NCI-H526 (cell line): ENCODE measurements at regions not wholly inside any gene's neighbourhood (a gene's known extent, or its start where the extent isn't known, plus 50 kb on each side); places are given as distances from the start of the nearest gene placed in this dataset.
"Not testable (repeated sequence)": the region's sequence is repeated elsewhere in the genome, so short reads cannot be mapped to it uniquely, and the experiment has no call there.

Source experiments
- DNase-seq, 2 experiments: peaks; one replicate each; lab custom pipeline; 2025; lab: John Stamatoyannopoulos, UW

DNA sequence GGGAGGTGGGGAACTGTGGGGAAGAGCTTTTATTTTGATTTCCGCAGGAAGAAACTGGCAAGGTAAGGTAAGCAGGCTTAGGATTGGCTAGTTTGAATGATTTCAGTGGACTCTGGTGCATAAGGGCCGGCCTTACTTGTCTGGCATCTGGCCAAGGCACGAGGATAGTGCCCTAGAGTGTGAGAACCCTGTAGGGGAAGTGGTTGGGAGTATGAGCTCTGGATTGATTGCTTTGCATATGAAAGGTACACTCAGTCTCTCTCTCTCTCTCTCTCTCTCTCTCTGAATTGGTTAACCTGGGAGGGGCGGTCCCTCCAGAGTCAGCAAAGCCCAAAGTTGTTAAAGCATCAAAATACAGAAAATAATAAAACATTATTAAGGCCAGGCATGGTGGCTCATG is 463.0 kb downstream of the SIPA1L2 start:
- peak in 1 of 2 experiments; percentile 10 for DNase-seq

DNA sequence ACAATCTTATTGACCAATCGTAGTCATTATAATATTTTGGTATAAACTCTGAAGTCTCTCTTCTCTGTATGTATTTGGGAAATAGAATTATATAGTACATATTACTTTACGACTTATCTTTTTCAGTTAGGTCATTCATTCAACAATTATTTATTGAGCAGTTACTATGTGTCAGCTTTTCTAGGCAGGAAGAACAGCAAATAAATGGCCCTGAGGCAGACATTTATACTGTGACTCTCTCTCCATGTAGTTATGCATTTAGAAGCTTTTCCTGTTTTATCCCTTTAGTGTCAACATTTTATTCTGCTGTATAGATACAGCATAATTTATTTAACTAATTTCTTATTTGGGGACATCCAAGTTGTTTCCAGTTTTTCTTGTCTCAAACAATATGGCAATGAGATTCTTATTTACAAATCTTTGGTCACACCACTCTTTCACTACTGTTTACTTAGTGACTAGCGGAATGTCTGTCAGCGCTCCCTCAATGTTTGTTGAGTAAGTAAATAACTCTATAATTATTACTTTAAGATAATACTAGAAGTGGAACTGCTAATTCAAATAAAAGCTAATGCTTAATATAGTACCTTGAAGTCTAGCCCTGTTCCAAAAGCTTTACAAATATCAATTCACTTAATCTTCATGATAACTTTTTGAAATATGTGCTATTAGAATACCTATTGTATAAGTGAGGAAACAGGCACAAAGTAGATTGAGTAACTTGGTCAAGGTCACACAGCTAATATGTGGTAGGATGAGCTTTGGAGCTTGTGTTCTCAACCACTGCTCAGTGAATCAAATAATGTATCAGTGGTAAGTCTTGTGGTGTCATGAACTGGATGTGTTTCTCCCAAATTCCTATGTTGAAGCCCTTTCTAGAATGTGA is 465.6 kb downstream of the SIPA1L2 start:
- no peak for DNase-seq

DNA sequence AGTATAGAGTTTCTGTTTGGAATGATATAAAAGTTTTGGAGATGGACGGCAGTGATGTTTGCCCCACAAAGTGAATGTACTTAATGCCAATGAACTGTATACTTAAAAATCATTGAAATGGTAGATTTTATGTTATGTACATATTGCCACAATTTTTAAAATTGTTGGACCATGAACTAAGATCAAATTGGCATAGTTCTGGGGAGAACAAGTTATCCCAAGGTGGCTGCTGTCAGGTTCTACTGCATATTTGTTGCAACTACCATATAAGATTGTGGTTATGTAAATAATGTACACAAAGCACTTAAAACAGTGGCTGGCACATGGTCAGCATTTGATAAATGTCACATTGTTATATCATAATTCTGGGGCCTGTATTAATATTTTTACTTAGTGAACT is 466.4 kb downstream of the SIPA1L2 start:
- no peak for DNase-seq

DNA sequence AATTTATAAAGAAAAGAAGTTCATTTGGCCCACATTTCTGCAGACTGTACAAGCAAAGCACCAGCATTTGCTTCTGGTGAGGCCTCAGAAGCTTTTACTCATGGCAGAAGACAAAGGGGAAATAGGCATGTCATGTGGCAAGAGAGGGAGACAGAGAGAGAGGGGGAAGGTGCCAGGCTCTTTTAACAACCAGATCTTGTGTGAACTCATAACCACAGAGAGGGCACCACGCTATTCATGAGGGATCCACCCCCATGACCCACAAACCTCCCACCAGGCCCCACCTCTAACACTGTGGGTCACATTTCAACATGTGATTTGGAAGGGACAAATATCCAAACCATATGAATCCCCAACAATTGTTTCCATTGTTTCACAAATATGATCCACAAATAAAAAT is 467.9 kb downstream of the SIPA1L2 start:
- DNase-seq = no peak

DNA sequence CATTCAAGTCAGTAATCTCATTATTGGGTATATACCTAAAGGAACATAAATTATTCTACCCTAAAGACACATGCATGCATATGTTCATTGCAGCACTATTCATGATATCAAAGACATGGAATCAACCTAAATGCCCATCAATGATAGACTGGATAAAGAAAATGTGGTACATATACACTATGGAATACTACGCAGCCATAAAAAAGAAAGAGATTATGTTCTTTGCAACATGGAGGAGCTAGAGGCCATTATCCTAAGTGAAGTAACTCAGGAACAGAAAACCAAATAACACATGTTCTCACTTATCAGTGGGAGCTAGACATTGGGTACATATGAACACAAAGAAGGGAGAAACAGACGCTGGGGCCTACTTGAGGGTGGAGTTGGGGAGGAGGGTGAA is 471.4 kb downstream of the SIPA1L2 start:
- not testable (repeated sequence) for DNase-seq

DNA sequence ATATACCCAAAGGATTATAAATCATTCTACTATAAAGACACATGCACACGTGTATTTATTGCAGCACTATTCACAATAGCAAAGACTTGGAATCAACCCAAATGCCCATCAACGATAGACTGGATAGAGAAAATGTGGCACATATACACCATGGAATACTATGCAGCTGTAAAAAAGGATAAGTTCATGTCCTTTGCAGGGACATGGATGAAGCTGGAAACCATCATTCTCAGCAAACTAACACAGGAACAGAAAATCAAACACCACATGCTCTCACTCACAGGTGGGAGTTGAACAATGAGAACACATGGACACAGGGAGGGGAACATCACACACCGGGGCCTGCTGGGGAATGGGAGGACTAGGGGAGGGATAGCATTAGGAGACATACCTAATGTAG is 473.9 kb downstream of the SIPA1L2 start:
- DNase-seq = not testable (repeated sequence)

DNA sequence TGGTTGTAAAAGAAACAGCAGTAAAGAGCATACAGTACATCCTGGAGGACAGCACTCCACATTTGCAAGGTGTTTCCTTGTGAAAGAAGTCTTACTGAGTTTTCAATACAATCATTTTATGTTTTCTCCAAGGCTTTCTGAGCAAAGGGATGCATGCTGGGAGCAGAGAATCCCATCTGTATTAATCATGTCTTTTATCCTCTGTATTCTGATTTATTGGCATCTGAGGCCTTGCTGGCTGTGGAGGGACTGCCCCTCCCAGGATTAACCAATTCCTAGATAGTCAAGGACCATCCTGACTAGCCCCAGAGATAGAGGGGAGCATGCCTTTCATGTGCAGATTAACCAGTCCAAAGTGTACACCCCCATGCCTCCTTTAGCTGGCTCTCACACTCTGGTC is 476.3 kb downstream of the SIPA1L2 start:
- DNase-seq = no peak

DNA sequence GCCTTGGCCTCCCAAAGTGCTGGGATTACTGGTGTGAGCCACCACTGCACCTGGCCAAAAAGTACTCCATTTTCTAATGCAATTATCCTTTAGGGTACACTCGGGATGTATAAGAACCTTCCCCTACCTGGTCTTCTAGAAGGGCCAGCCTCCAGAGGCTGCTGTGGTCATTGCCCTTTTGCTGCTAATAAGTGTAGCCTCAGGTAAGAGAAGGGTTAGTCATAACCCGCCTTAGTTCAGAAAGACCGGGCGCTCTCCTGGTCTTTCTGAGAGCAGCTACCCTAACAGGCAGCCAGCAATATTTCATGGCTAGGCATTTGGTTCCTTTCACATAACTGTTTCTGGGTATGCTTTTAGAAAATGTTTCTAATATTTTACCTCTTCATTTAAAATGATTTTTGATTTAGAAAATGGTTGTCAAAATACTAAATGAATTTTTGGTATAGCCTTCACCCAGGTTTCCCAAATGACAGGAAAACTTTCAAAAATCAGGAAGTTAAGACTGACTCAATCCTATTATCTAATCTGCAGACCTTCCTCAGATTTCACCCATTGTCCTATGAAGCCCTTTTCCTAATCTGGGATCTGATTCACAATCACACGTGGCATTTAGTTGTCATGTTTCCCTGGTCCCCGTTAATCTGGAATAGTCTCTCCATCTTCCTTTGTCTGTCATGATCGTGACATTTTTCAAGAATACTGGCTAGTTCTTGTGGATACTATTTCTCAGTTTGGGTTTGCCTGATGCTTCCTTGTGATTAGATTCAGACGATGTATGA is 479.0 kb downstream of the SIPA1L2 start:
- DNase-seq = no peak

DNA sequence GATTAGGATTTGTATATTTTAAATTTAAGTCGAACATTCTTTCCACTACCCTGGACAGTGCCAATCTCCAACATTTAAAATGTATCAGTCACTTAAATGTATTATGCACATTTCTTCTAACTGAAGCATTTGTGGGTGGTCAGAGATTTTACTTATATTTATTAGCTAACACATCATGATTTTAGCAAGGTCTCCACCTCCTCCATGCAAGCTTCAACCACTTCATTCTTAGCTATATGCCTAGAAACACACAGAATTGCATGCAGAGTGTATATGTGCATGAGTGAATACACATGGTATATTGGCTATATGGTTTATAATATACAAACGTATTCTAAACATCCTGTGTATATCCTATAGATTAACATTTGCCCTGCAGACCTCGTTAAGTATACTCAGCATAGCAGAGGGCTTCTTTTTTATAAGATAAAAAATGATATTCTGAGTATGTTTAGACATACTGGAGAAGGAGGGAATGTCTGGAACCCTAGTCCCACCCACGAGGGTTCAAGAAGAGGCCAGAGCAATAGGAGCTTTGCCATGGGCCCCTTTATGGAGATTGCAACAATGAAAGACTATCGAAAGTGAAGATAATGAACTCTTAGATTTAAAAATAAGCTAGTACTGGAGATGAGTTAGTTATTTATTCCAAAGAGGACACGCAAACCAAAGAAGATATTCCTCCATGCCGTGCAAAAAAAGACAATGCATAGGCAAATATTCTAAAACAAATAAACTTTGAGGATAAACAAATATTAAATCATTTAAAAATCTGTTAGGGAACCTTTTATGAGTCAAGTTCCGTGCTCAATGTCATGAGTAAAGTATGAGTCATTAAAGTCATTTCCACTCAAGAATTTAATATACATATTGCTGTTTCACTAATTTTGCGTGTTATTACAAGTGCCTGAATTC is 480.4 kb downstream of the SIPA1L2 start:
- no peak for DNase-seq

DNA sequence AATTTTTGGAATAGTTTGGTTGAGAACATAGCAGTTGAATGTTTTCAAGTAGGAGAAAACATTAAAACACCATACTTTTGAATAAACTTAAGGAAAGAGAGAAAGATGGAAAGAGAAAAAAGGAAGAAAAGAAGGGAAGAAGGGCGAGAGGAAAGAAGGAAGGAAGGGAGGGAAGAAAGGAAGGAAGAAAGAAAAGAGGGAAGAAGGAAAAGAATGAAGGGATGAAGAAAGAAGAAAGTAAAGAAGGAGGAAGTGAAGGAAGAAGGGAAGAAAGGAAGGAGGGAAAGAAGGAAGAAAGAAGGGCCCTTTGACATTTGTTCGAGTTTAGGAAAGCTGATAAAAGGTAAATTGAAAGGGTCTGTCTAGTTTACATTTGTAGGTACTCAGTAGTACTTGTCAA is 482.7 kb downstream of the SIPA1L2 start:
- DNase-seq = no peak

DNA sequence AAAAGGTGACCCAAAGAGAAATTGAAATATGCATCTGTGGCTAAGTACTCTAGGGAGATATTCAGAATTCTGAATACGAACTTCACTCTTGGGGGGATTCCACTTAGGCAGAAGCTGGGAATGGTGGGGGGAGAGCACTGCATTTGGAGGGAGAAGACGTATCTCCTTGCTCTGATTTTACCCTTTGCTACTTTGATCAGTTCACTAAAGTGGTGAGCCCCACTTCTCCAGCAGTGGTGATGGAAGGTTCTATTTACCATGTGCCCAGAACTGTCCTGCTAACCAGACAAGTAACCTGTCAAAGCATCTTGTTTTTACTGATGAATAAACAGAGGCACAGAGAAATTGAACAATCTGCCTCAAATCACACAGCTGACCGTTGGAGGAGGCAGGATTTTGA is 483.4 kb downstream of the SIPA1L2 start:
- DNase-seq = no peak

DNA sequence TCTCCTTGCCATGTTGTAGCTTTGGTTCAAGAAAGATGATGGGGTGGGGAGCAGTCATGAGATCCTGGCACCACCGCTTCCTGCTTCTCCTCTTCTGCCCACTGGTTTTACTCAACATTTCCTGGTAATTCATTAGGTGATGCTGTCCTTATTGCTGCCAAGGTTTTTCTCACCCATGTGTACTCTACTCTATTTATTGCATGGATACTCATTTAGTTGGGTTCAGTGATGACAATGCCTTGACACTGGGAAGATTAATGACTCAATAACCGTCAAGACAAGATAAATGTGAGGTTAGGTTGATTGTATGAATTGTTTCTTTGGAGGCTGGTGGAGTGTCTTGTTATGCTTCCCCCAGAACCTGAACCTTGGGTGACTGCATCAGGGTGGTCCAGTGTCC is 484.2 kb downstream of the SIPA1L2 start:
- no peak for DNase-seq

DNA sequence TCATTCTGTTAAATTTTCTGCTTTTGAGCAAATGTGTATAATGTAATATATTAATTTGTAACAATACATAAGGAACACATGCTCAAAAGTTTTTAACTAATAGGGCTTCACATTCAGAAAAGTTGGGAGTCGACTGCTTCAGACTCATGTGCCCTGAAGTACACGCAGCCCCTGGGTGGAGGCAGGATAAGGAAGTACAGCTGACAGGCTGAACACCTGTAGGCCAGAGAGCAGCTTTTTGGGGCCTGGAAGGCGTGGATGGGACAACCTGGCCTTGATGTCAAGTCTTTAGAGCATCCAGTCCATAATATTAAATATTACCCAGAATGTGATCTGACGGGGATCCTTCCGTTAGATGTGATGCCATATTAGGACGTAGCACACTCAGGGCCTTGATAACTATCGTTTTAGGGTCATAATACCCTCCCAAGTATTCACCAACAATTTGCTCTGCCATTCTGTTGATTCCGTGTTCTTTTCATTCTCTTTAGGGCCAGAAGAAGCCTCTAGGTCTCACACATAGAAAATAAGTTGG is 485.2 kb downstream of the SIPA1L2 start:
- no peak for DNase-seq

DNA sequence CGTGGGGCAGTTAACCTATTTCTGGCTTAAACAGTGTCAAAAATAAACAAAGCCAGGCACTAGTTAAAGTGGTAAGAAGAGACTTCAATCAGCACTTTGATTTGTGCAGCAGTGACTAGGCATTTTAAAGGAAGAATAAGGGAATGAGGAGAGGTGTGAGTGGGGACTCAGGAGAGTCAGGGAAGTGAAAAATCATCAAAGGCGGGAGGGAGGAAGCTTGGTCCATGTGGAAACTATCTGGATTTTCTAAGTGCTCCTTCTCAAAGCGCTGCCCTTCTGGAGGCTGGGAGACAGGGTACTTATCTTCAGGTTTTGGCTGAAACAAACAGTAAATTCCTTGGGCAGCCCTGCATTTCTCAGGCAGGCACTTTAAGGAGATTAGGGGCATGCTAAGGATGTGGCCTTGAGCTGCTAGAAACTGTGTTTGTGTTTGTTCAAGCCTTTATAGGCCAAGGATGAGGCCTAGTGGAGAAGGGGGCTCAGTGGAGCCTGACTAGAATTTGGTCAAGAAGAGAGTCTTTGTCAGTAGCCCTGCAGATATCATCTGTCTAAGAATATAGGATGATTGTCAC is 486.5 kb downstream of the SIPA1L2 start:
- DNase-seq = no peak

DNA sequence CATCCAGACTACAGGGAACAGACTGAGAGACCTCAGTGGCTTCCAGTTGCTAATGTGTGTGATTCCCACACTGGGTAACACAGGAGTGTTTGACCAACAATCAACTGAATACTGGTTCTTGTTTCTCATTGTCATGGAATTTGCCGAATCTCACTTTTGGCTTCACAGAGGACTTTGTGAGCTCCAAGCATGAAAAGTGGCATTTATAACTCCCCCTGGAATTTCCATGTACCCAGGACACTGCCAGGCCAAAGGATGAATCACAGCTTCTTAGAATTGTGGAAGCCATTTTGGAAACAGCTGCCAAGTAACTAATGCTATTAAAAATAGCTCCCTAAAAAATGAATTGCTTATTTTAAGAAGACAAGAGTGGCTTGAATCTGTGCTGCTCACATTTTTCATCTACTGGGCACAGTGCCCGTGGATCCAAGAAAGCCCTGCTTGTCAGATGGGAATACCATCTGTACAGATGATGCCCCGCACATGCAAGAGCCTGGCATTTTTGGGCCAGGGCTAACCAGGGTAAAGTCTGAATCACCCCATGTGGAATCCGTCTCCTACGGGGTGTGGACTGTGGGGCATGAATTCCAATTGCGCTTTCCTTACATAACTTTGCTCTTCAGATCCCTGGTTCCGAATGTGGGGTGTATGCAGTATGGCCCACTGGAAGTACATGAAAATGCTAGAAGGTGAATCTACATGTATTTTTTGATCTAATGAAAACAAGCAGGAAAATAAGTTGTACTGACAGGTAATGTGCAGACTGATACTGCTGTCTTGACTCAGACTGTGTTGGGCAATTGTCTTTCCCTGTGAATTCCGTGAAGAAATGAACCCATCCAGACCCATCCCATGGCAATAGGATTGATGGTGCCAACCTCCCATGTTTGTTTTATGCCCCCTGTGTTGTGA is 487.3 kb downstream of the SIPA1L2 start:
- no peak for DNase-seq

DNA sequence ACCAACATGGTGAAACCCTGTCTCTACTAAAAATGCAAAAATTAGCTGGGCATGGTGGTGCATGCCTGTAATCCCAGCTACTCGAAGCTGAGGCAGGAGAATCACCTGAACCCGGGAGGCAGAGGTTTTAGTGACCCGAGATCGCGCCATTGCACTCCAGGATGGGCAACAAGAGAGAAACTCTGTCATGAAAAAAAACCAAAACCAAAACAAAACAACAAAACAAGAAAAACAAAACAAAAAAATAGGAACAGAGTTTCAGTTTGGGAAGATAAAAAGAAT is 488.8 kb downstream of the SIPA1L2 start:
- DNase-seq = not testable (repeated sequence)

DNA sequence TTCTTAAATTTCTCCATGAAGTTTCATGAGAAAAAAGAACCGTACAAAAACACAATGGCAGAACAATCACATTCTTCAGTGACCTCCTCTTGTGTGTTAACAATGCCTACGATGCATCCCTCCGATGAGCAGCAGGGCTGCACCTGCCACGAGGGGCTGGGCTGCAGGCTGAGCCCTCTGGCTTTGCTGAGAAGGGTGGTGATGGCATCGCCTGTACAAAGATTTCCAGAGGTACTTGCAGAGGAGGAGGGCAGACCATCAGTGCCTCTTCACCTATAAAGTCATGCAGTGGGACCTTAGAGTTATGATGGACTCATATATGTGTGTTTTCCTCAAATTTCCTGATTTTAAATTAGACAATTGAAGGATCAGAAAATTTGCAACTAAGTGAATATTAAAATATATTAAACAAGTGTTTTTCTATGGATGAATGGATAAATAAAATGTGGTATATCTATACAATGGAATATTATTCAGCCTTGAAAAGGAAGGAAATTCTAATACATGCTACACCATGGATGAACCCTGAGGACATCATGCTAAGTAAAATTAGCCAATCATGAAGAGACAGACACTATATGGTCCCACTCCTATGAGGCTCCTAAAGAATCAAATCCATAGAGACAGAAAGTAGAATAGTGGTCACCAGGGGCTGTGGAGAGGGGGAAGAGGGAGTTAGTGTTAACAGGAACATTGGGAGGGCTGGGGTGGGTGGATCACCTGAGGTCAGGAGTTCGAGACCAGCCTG is 489.3 kb downstream of the SIPA1L2 start:
- no peak for DNase-seq

DNA sequence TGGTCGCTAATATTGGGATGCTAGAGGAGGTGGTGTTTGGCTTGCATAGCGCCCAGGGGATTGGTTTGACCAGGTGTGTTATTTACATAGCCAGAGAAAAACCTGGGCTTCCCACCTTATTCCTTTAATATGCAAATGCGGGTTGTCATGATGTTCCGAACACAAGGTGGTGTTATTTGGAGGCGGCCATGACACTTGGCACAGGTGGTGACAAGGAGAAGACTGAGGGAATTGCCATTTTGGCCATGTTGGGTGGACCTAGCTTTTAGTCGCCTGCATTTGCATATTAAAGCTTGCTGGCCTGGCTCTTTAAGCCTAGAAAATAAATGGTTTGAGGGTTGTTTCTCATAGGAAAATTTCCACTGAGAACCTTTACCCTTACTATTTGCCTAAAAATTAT is 490.5 kb downstream of the SIPA1L2 start:
- DNase-seq = peak in 1 of 2 experiments; percentile 19

DNA sequence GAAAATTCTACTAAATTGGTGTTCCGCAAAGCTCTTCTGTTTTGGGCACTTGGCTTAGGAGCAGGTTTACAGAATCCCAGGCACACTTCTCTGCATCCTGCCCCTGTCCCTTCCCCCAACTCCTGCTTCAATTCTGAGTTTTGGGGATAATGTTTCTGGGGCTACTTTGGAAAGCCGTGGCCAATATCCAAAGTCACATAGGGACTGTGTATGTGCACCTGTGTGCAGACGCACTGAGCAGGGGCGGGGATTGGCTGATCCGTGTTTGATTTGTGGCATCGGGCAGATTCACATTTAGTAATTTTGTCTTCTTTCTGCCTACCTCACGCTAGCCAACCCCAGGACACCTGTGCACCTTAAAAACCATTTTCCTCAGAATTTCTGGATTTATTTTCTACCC is 491.9 kb downstream of the SIPA1L2 start:
- DNase-seq = no peak

DNA sequence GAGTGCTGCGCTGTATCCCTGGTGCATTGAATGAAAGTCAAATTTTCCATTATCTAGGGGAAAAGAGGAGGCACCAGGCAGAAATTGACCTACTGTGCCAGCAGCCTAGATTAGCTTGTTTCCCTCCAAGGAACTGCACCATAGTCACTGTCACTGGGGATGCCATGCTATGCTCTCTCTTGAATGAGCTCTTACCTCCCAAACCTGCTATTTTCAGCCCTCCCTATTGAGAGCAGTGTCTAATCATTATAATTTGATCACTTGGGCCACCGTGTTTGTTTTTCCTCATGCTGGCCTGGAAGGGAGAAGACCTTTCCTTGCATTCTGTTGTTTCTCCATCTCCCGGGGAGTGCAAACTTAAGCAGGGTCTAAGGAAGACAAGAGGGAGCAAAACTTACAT is 492.9 kb downstream of the SIPA1L2 start:
- no peak for DNase-seq
